Glutamatergic neuron (in vitro differentiated cells): ENCODE measurements at regions not wholly inside any gene's neighbourhood (a gene's known extent, or its start where the extent isn't known, plus 50 kb on each side); places are given as distances from the start of the nearest gene placed in this dataset.

Experiments
- DNase-seq: peaks from one replicate; pipeline ENCODE4 v3.0.0; 2022
- H3K27ac Mint-ChIP-seq: one replicate; pipeline ENCODE4 v1.8.0; 2020; ENCODE audit warnings: mild to moderate bottlenecking, mixed read lengths, inconsistent platforms; ENCODE audit not compliant: unreplicated experiment
- H3K27me3 Mint-ChIP-seq: one replicate; pipeline ENCODE4 v1.8.0; 2020; ENCODE audit warnings: mild to moderate bottlenecking, moderate library complexity, mixed read lengths, inconsistent platforms; ENCODE audit not compliant: unreplicated experiment
- H3K36me3 Mint-ChIP-seq: one replicate; pipeline ENCODE4 v1.8.0; 2020; ENCODE audit warnings: mild to moderate bottlenecking, mixed read lengths, inconsistent platforms; ENCODE audit not compliant: unreplicated experiment
- H3K4me1 Mint-ChIP-seq: one replicate; pipeline ENCODE4 v1.8.0; 2020; ENCODE audit warnings: mild to moderate bottlenecking, low read depth, mixed read lengths, inconsistent platforms; ENCODE audit not compliant: unreplicated experiment
- H3K4me3 Mint-ChIP-seq: one replicate; pipeline ENCODE4 v1.8.0; 2020; ENCODE audit warnings: mild to moderate bottlenecking, mixed read lengths, inconsistent platforms; ENCODE audit not compliant: unreplicated experiment
- H3K9me3 Mint-ChIP-seq: one replicate; pipeline ENCODE4 v1.8.0; 2020; ENCODE audit warnings: mild to moderate bottlenecking, moderate library complexity, mixed read lengths, inconsistent platforms; ENCODE audit not compliant: unreplicated experiment
- TF ChIP-seq, protein P1 (sequence below): fragments of 200-600 bp; sonication (generic); IDR thresholded peaks from one replicate; pipeline ENCODE4 v1.5.0; 2021; ENCODE audit not compliant: partially characterized antibody, unreplicated experiment

DNA sequence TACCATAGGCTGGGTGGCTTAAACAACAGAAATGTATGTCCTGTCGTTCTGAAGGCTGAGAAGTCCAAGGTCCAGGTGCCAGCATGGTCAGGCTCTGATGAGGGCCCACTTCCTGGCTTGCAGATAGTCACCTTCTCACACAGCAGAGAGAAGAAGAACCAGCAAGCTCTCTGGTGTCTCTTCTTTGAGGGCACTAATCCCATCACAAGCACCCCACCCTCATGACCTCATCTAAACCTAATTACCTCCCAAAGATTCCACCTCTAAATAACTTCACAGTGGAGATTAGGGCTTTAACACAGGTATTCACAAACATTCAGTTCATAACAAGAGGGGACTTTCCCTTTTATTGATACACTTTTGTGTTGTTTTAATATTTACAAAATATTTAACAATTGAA is 61.1 kb downstream of the RIN2 start:
- no peak for DNase-seq
- no peak overlapping the region for H3K4me3 Mint-ChIP-seq
- no peak overlapping the region for H3K27ac Mint-ChIP-seq
- peaks cover 26% of the 10 kb centered on the region for H3K4me1 Mint-ChIP-seq
- TF ChIP-seq, protein P1, sequence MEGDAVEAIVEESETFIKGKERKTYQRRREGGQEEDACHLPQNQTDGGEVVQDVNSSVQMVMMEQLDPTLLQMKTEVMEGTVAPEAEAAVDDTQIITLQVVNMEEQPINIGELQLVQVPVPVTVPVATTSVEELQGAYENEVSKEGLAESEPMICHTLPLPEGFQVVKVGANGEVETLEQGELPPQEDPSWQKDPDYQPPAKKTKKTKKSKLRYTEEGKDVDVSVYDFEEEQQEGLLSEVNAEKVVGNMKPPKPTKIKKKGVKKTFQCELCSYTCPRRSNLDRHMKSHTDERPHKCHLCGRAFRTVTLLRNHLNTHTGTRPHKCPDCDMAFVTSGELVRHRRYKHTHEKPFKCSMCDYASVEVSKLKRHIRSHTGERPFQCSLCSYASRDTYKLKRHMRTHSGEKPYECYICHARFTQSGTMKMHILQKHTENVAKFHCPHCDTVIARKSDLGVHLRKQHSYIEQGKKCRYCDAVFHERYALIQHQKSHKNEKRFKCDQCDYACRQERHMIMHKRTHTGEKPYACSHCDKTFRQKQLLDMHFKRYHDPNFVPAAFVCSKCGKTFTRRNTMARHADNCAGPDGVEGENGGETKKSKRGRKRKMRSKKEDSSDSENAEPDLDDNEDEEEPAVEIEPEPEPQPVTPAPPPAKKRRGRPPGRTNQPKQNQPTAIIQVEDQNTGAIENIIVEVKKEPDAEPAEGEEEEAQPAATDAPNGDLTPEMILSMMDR: no peak
- peaks cover 6% of the 10 kb centered on the region for H3K36me3 Mint-ChIP-seq
- H3K27me3 Mint-ChIP-seq: peaks cover 2% of the 10 kb centered on the region
- H3K9me3 Mint-ChIP-seq: peaks cover 2% of the 10 kb centered on the region

DNA sequence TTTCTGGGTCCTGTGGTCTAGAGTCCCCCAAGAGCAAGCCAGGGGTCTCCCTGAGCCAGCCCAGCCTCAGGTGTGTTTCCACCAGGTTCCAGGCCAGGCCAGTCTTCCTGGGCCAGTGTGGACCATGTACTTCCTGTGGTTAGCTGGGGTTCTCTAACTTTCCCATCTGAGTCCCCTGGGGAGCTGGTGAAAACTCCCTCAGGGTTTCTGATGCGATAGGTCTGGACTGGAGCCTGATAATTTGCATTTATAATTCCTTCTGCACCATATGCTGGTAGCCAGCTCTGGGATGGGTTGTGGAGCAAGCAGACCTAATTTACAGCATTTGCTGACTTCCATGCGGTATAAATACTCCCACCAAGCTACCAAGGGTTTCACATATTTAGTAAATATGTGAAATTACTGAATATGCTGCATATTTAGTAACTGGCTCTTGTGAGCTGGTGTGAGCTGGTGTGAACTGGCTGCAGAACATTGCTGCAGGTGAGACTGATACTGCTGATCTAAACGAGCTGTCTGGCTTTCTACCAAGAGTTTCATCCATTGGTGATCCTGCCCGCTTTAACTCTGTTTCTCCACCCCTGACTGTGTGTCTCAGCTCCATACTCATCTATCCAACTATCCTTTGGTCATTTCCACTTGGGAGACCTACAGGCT is 62.6 kb downstream of the RIN2 start:
- Mint-ChIP-seq H3K36me3 (peaks cover 16% of the 10 kb centered on the region), H3K9me3 (peaks cover 5% of the 10 kb centered on the region), H3K27ac (no peak overlapping the region), H3K27me3 (peaks cover 9% of the 10 kb centered on the region), H3K4me1 (peaks cover 36% of the 10 kb centered on the region), H3K4me3 (no peak overlapping the region)
- TF ChIP-seq, protein P1: no peak
- no peak for DNase-seq

DNA sequence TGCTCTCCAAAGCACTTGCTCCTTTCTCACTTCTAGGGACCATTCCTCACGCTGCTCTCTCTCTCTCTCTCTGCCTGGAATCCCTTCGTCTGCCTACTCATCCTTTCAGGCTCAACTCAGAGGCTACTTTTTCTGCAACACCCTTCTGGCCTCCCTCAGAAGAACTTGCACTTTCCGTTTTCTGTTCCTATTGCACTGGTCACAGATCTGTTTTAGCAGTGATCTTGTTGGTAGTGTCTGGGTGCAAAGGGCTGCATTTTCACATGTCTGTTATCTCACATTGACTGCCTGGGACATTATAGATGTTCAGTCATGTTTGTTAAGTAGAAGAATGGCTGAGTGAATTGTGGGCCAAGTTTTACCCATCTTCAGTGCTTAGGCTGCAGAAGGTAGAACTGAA is 63.5 kb downstream of the RIN2 start:
- Mint-ChIP-seq H3K4me1 (peaks cover 36% of the 10 kb centered on the region), H3K27ac (no peak overlapping the region), H3K4me3 (no peak overlapping the region), H3K27me3 (peaks cover 9% of the 10 kb centered on the region), H3K36me3 (peaks cover 16% of the 10 kb centered on the region), H3K9me3 (peaks cover 5% of the 10 kb centered on the region)
- TF ChIP-seq, protein P1: no peak
- DNase-seq: no peak

DNA sequence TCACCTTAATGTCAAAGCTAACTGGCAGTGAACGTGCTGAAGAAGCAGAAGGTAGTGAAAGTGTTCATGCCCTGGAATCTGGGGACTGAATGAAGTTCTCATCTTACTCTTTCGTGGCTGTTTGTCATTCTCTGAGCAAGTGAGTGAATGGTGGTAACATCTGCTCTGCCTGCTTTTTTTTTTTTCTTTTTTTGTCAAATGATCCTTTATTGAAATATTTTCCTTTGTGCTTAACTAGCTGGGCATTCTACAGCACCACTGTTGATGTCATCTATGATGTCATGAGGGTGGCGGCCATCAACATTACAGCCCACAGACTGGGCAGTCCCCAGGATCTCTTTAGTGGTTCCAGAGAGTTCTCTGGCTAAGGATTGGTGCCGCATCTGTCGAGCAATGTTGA is 65.2 kb downstream of the RIN2 start:
- TF ChIP-seq, protein P1: no peak
- Mint-ChIP-seq H3K27ac (peak overlapping the region; percentile 87), H3K27me3 (peaks cover 9% of the 10 kb centered on the region), H3K4me3 (no peak overlapping the region), H3K4me1 (peaks cover 36% of the 10 kb centered on the region), H3K36me3 (peaks cover 16% of the 10 kb centered on the region), H3K9me3 (peaks cover 5% of the 10 kb centered on the region)
- no peak for DNase-seq

DNA sequence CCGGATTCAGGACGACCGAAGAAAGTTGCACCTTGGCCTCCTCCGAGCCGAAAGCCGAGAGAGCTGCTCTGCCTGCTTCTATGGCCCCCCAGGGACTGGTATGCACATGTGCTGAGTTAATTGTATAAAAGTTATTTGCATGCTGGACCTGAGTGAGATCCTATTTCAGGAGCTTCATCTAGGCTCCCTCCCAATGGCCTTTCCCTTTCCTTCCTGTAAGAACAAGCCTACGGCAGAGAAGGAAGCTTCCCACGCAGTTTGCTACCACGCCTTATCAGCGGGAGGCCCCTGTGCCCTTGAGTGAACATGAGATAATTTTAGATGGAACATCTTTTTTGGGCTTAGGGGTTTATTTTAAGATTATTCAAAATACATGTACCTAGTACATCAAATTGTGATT is 65.9 kb downstream of the RIN2 start:
- Mint-ChIP-seq H3K4me3 (peak overlapping the region; percentile 52), H3K4me1 (peaks cover 36% of the 10 kb centered on the region), H3K36me3 (peaks cover 12% of the 10 kb centered on the region), H3K9me3 (peaks cover 5% of the 10 kb centered on the region), H3K27me3 (peaks cover 9% of the 10 kb centered on the region), H3K27ac (peak overlapping the region; percentile 87)
- TF ChIP-seq, protein P1: no peak
- peak; percentile 40 for DNase-seq
